Fibroblast of mammary gland (primary cell): ENCODE measurements at regions not wholly inside any gene's neighbourhood (a gene's known extent, or its start where the extent isn't known, plus 50 kb on each side); places are given as distances from the start of the nearest gene placed in this dataset.

Source experiments
- DNase-seq: peaks from one replicate; pipeline ENCODE4 v3.0.0-alpha.2; 2010; ENCODE audit warnings: low read depth
- H3K4me3 ChIP-seq: 2 replicates; pipeline ENCODE4 v1.5.1; 2011; ENCODE audit warnings: low read depth, mild to moderate bottlenecking, low read length, moderate library complexity; ENCODE audit not compliant: control insufficient read depth
- TF ChIP-seq, protein P1 (sequence below): conservative IDR thresholded peaks from 2 replicates; pipeline ENCODE4 v1.5.1; 2011; ENCODE audit warnings: low read depth, low read length, inconsistent platforms; ENCODE audit not compliant: control insufficient read depth, insufficient read depth

DNA sequence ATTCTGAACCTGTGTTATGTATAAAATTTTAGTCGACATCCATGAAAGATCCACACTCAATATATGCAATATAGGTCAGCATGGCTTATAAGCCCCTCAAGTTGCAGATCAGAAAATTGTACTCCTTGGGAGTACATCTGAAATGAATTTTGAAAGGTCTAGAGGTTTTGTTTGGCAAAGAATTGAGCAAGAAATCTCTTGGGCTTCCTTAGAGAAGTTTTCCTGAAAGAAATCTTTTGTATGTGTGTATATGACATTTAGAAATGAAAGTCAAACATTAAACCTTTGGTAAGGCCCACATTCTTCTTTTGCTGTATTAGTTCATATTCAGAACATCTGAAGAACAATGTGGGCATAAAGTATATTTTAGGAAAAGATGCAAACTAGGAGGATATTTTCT is 1006.6 kb downstream of the NAALADL2 start:
- no peak for DNase-seq
- TF ChIP-seq, protein P1, sequence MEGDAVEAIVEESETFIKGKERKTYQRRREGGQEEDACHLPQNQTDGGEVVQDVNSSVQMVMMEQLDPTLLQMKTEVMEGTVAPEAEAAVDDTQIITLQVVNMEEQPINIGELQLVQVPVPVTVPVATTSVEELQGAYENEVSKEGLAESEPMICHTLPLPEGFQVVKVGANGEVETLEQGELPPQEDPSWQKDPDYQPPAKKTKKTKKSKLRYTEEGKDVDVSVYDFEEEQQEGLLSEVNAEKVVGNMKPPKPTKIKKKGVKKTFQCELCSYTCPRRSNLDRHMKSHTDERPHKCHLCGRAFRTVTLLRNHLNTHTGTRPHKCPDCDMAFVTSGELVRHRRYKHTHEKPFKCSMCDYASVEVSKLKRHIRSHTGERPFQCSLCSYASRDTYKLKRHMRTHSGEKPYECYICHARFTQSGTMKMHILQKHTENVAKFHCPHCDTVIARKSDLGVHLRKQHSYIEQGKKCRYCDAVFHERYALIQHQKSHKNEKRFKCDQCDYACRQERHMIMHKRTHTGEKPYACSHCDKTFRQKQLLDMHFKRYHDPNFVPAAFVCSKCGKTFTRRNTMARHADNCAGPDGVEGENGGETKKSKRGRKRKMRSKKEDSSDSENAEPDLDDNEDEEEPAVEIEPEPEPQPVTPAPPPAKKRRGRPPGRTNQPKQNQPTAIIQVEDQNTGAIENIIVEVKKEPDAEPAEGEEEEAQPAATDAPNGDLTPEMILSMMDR: no peak

DNA sequence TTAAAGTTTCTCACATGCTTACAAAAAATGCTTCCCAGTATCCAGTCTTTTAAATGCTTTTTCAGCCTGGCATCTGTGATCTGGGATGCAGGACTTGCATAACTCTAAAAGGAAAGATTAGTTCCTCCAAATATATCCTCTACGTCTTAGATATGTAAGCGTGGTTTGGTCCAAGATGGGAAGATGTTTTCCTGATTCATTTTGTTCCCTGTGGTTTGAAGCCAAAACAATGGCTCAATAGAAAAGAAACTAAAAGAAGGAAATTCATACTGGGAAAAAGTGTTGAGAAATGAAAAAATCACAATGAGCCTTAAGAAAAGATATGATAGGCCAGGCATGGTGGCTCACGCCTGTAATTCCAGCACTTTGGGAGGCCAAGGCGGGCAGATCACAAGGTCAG is 1002.8 kb downstream of the NAALADL2 start:
- TF ChIP-seq, protein P1: no peak
- no peak overlapping the region for H3K4me3 ChIP-seq
- DNase-seq: no peak

More for the DNA sequence above, 1006.6 kb downstream of the NAALADL2 start:
- H3K4me3 ChIP-seq: no peak overlapping the region
